ENCODE measurements at regions not wholly inside any gene's neighbourhood (a gene's known extent, or its start where the extent isn't known, plus 50 kb on each side); places are given as distances from the start of the nearest gene placed in this dataset.

DNA sequence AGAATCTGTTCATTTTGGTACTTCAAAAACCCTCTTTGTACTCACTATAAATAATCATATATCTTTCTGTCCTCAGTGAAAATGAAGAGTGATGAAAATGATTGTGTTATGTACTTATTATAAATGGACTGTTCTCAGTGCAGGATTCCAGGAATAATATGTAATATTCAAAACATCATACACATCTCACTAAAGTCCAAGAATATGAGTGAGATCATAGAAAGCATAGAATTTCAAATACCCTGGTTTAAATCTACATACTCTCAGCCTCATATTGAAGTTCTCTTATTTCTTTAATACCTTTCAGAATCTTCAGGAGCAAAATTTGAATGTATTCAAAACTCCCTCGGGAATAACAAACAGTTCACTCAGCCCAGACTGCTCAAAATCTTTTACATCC lies 868.0 kb downstream of the SLITRK6 start:
- no peak for DNase-seq

GRCh38 chr13:84927442-84928169 lies 871.6 kb downstream of the SLITRK6 start:
- no peak for DNase-seq

- DNase-seq, result no peak
Observed at GRCh38 chr13:84925443-84925842, 873.8 kb downstream of the SLITRK6 start.

DNA sequence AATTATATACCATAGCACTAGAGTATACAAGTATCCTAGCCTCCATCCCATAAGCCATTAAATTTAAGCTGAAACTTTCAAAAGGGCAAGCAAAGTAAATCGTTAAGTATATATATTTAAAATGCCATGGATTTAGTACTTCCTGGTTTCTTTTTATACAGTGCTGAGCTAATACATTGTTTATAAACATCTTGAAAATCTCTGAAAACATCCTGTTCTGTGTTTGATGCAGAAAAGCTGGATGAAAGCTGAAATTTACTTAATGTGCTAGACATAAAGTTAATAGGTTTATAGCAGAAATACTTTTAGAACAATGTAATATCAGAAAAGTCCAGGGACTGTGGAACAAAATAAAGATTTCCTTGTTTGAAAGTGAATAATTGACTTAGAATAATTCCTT lies 875.4 kb downstream of the SLITRK6 start:
- DNase-seq, result no peak

- peak; percentile 55 to 67 for DNase-seq
Observed at GRCh38 chr13:84917252-84917878, 881.9 kb downstream of the SLITRK6 start.

DNA sequence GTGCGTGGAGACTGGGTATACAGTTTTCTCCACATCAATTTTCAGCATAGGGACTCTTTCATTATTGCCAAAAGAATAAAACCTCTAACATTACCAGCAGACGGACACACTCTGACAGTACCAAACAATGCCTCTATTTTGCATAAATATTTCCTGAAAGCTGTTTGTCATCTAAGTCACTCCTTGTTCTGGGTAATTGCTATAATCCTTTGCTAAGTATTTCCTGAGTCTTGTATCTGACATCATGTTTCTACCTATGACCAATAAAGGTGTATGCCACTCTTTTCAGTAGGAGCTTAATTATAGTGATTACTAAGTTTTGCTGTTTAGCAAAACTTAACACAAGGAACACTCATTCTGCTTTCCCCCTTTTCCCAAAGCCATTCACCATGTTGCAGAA lies 886.5 kb downstream of the SLITRK6 start:
- no peak for DNase-seq

DNA sequence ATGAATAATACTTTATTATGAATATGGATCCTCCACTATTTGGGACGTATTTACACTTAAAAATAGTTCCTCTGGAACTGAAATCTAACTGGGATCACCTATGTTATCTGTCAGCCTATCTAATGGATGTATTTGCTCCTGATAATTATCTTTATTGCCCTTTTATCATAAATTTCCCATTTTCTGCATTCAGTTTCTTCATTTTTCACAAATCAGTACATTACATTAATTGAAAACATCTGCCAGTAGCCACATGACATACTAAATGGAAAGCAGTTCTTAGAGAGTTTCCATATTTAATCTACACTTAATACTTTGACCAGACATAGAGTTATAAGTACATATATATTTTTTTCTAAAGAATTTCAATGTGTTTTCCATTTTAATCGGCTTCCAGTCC lies 888.8 kb downstream of the SLITRK6 start:
- DNase-seq, result no peak

- no peak for DNase-seq
Observed at GRCh38 chr13:84903391-84903790, 895.8 kb downstream of the SLITRK6 start.

- DNase-seq, result no peak
Observed at GRCh38 chr13:84902243-84902642, 897.0 kb downstream of the SLITRK6 start.

- peak; percentile 57 to 75 for DNase-seq
Observed at GRCh38 chr13:84896128-84896527, 903.1 kb downstream of the SLITRK6 start.

DNA sequence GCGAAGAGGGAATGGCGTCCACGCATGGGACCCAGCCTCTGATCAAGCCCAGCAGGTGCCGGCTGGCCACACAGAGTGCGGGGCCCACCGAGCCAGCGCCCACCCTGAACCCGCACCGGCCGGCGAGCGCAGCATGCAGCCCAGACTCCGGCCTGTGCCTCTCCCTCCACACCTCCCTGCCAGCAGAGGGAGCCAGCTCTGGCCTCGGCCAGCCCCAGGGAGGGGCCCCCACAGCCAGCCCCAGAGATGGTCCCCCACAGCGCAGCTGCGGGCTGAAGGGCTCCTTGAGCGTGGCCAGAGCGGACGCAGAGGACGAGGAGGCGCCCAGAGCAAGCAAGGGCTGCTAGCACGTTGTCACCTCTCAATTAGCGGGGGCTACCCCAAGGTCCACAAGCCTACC lies 904.5 kb downstream of the SLITRK6 start:
- DNase-seq, result no peak

- DNase-seq, result no peak
Observed at GRCh38 chr13:84885868-84886267, 913.4 kb downstream of the SLITRK6 start.

- no peak for DNase-seq
Observed at GRCh38 chr13:84873951-84874350, 925.3 kb downstream of the SLITRK6 start.

GRCh38 chr13:84870190-84870589 lies 929.0 kb downstream of the SLITRK6 start:
- no peak for DNase-seq

- DNase-seq, result no peak
Observed at GRCh38 chr13:84867246-84867645, 932.0 kb downstream of the SLITRK6 start.

DNA sequence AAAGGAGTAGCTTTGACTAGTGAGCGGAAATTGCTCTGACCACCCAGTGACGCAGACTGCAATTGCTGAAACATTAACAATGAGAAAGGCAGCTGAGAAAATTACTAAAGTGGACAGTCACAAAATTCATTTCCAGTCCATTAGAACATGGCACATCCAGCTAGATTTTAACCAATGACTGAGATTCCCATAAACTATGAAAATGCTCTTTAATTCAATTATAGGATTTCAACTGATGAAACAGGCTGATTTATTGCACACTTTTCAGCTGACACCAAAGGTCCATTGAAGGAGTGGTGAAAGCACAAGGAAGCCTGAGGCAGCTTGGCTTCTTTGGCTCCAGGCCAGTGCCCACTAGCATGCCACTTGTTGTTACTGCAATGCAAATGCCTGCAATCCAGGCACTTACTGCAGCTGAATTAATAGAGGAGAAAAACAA lies 933.4 kb downstream of the SLITRK6 start:
- no peak for DNase-seq

- no peak for DNase-seq
Observed at GRCh38 chr13:84864341-84864740, 934.9 kb downstream of the SLITRK6 start.

- DNase-seq, result no peak
Observed at GRCh38 chr13:84847107-84847506, 952.1 kb downstream of the SLITRK6 start.

DNA sequence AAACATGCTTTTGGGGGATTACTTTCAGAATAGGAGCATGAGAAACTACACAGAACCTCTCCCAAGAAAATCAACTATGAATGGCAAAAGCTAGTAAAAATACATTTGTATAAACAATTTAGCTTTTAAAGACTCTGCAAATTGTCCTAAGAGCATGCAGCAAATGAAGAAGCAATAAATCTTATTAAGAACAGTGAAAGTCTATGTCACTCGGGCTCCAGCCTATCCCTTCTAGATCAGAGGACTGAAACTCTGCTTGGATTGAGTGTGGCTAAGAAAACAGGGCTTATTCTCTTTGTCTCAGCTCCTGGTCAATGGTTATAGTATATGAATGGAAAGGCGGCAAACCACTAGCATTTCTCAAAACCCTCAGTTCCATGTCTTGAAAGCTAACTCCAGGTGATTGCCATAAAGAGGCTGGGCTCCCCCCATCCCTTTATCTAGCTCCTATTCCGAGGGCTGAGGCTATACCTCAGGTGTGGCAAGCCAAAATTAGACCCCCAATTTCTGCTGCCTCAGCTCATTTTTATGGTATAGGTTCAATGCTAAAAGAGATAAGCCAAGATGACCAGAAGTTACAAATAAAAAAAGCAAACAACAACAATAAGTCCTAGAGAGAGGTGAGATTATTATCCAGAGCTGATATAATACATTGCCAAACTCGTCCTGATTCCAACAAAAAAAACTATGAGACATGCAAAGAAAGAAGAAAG lies 953.2 kb downstream of the SLITRK6 start:
- no peak for DNase-seq

DNA sequence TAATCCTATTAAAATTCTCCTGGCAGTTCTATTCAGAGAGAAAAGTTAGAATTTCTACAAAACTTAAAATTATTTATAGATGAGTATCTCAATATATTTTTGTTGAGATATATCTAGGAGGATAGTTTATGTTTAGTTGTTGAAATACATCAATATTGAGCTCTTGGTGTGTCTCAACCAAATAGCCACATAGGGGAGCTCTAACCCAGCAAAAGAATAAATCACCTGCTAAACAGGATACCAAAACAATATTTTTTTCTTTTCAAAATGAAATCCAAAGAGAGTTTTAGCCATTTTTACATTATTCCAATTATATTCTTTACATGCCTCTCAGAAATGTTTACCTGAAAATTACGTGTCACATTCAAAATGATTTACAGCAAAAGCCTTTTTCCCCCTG lies 954.7 kb downstream of the SLITRK6 start:
- DNase-seq, result peak; percentile 13 to 23

DNA sequence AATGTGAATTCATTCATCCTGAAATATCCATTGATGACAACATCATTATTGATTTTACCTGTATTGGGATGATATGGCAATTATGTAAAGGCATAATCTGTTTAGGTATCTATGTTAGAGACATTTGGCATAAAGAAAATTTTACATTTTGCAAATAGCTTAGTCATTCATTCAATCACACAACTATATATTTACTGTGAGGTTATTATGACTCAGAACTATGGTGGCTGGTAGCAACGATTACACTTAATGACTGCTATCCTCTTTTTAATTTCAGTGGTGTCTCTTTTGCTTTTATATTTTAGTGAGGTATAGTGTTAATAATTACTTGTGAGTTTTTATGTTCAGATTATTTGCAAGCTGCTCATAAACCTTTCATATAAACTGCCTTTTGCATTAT lies 955.9 kb downstream of the SLITRK6 start:
- no peak for DNase-seq

GRCh38 chr13:84834201-84834600 lies 951.9 kb upstream of the SLITRK1 start:
- no peak for DNase-seq

DNA sequence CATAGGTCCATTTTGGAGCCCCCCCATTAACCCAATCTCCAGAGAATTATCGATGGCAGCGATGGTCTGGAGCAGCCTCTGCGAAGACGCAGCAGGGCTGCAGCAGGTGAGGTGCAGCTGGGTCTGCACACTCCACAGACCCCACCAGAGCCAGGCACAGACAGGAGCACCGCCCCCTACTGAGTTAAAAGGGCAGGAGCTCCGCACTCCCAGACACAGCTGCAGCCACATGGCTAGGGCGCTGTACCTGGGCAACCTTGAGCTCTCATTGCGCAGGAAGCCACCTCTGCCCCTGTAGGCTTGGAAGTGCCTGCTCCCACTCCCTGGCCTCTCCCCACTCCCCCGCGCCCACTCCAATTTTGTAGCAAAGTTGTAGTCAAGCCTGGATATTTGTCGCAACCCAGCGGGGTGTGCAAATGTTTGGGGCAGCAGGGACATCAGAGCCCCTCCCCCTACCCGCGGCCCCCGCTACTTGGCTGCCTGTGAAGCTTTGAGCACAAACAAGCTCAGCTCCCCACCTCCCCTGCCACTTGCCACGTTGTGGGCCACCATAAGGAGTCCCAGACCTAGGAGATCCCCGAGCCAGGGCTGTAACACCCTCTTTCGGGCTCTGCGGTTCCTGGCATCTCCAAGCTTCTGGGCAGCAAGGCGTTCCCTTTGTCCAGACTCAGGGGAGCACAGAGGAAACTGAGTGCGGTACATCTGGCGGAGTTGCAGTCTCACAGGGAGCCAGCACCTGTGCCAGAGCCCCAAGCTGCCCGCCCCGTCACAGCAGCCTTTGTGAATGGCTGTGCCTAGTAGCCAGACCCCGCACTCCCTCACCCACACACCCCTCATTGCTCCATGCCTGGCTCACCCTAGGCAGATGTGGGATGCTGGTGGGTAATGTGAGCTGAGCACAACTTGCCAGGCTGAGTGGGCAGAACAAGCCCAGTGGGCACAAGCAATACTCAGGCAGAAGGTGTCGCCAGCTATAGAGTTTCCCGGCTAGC lies 949.7 kb upstream of the SLITRK1 start:
- no peak for DNase-seq

All from AML-193 (cell line).